Ascending aorta (tissue), 2 donors: ENCODE measurements at regions not wholly inside any gene's neighbourhood (a gene's known extent, or its start where the extent isn't known, plus 50 kb on each side); places are given as distances from the start of the nearest gene placed in this dataset.

Experiments used
- DNase-seq, 2 donors: peaks; one replicate each; pipeline ENCODE4 v3.0.0-alpha.2; 2019; ENCODE audit warnings: low spot score in 2 of 2
- H3K27ac ChIP-seq, 2 donors: fragments of 200-600 bp; sonication (generic); one replicate each; pipeline ENCODE4 v1.5.1; 2016 to 2017; ENCODE audit warnings: mild to moderate bottlenecking in 1 of 2
- H3K27me3 ChIP-seq: fragments of 200-600 bp; sonication (generic); one replicate; pipeline ENCODE4 v1.5.1; 2017
- H3K36me3 ChIP-seq, 2 donors: fragments of 200-600 bp; sonication (generic); one replicate each; pipeline ENCODE4 v1.5.1; 2016
- H3K4me1 ChIP-seq, 2 donors: fragments of 200-600 bp; sonication (generic); one replicate each; pipeline ENCODE4 v1.5.1; 2016 to 2017; ENCODE audit warnings: mild to moderate bottlenecking in 1 of 2
- H3K4me3 ChIP-seq, 2 donors: fragments of 200-600 bp; sonication (generic); one replicate each; pipeline ENCODE4 v1.5.1; 2016 to 2017; ENCODE audit warnings: mild to moderate bottlenecking in 1 of 2
- H3K9me3 ChIP-seq, 2 donors: fragments of 200-600 bp; sonication (generic); one replicate each; pipeline ENCODE4 v1.5.1; 2016
- CTCF ChIP-seq, 3 experiments: fragments of 200-600 bp in 2 of 3; fragments of 450-650 bp in 1 of 3; sonication (generic) in 2 of 3; IDR thresholded peaks; one replicate each; pipeline ENCODE4 v1.5.1; 2016 to 2019; ENCODE audit warnings: antibody characterized with exemption in 3 of 3, mild to moderate bottlenecking in 1 of 3, moderate library complexity in 1 of 3
- intact Hi-C: fragments of 100-400 bp; cut with DNase I; formaldehyde crosslinking; loops from one replicate; pipeline ENCODE4 v1.15.1; 2023

GRCh38 chr18:27793013-27793785, 383.7 kb downstream of the CDH2 start:
- no peak for DNase-seq
- H3K9me3 ChIP-seq = no peaks in the 10 kb centered on the region

GRCh38 chr18:27789406-27789805, 387.5 kb downstream of the CDH2 start:
- intact Hi-C loops = no loop called here
- Histone ChIP-seq H3K9me3 (no peaks in the 10 kb centered on the region), H3K27me3 (no peaks in the 10 kb centered on the region), H3K4me3 (no peak overlapping the region), H3K27ac (no peak overlapping the region), H3K36me3 (no peaks in the 10 kb centered on the region), H3K4me1 (no peaks in the 10 kb centered on the region)
- no peak for TF ChIP-seq CTCF (IDR thresholded peaks at IDR 0.05)
- no peak for DNase-seq

More at GRCh38 chr18:27793013-27793785, 383.7 kb downstream of the CDH2 start:
- no peak for TF ChIP-seq CTCF (IDR thresholded peaks at IDR 0.05)
- intact Hi-C loops = no loop called here
- Histone ChIP-seq H3K4me1 (no peaks in the 10 kb centered on the region), H3K27me3 (no peaks in the 10 kb centered on the region), H3K4me3 (no peak overlapping the region), H3K36me3 (no peaks in the 10 kb centered on the region), H3K27ac (no peak overlapping the region)

- no peaks in the 10 kb centered on the region for H3K36me3 ChIP-seq
- H3K9me3 ChIP-seq = no peaks in the 10 kb centered on the region
- intact Hi-C loops = no loop called here
- no peak for DNase-seq
- H3K27me3 ChIP-seq = no peaks in the 10 kb centered on the region
- no peak overlapping the region for H3K4me3 ChIP-seq
- no peak for TF ChIP-seq CTCF (IDR thresholded peaks at IDR 0.05)
- H3K27ac ChIP-seq = no peak overlapping the region
- H3K4me1 ChIP-seq = no peaks in the 10 kb centered on the region
Observed at GRCh38 chr18:27787547-27787946, 389.4 kb downstream of the CDH2 start.

- no peak for DNase-seq
- H3K4me3 ChIP-seq = no peak overlapping the region
- no peaks in the 10 kb centered on the region for H3K4me1 ChIP-seq
- intact Hi-C loops = no loop called here
- H3K36me3 ChIP-seq = no peaks in the 10 kb centered on the region
- H3K27ac ChIP-seq = no peak overlapping the region
- no peak for TF ChIP-seq CTCF (IDR thresholded peaks at IDR 0.05)
- no peaks in the 10 kb centered on the region for H3K9me3 ChIP-seq
- no peaks in the 10 kb centered on the region for H3K27me3 ChIP-seq
Observed at GRCh38 chr18:27785815-27786471, 391.0 kb downstream of the CDH2 start.

- H3K27me3 ChIP-seq = no peaks in the 10 kb centered on the region
- TF ChIP-seq CTCF (IDR thresholded peaks at IDR 0.05) = no peak
- H3K4me1 ChIP-seq = no peaks in the 10 kb centered on the region
- no peak for DNase-seq
- intact Hi-C loops = no loop called here
- no peak overlapping the region for H3K4me3 ChIP-seq
- no peak overlapping the region for H3K27ac ChIP-seq
- no peaks in the 10 kb centered on the region for H3K9me3 ChIP-seq
- H3K36me3 ChIP-seq = no peaks in the 10 kb centered on the region
Observed at GRCh38 chr18:27780061-27780745, 396.7 kb downstream of the CDH2 start.
